Panc1 (cell line): ENCODE measurements at regions not wholly inside any gene's neighbourhood (a gene's known extent, or its start where the extent isn't known, plus 50 kb on each side); places are given as distances from the start of the nearest gene placed in this dataset.

Experiments used
- ATAC-seq: fragments of 200-7000 bp; cut with Tn5 transposase; 2 replicates; pipeline ENCODE4 v1.9.1; 2020; ENCODE audit warnings: mild to moderate bottlenecking, moderate library complexity
- BruUV-seq: library from RNA; stranded (reverse); fragments of 400-500 nt; replicated peaks from 2 replicates; lab custom pipeline; 2021; lab: Mats Ljungman, UMichigan
- CTCF ChIA-PET: fragments of 300-600 bp; sonication (Branson Sonifier 250); formaldehyde crosslinking; loops from one replicate; lab custom pipeline; 2022; ENCODE audit warnings: antibody characterized with exemption; lab: Charles Lee
- POLR2A ChIA-PET: fragments of 300-600 bp; sonication (Branson Sonifier 250); formaldehyde crosslinking; loops from one replicate; lab custom pipeline; 2022; ENCODE audit warnings: antibody characterized with exemption; lab: Charles Lee
- DNase-seq: peaks from one replicate; pipeline ENCODE4 v3.0.0-alpha.2; 2010; ENCODE audit warnings: low read depth, low spot score
- H3K27ac ChIP-seq: 2 replicates; pipeline ENCODE4 v1.5.1; 2011; ENCODE audit warnings: mild to moderate bottlenecking, low read length, inconsistent platforms
- H3K27me3 ChIP-seq: fragments of 200-500 bp; sonication (Bioruptor generic); 2 replicates; pipeline ENCODE4 v1.6.0; 2014; ENCODE audit warnings: low read length, inconsistent platforms; ENCODE audit not compliant: control insufficient read depth, insufficient read depth
- H3K36me3 ChIP-seq: fragments of 200-500 bp; sonication (Bioruptor generic); 2 replicates; pipeline ENCODE4 v1.5.1; 2014; ENCODE audit warnings: inconsistent platforms, mild to moderate bottlenecking, low read length, moderate library complexity; ENCODE audit not compliant: control insufficient read depth, insufficient read depth
- H3K4me1 ChIP-seq: 2 replicates; pipeline ENCODE4 v1.5.1; 2011; ENCODE audit warnings: inconsistent platforms, mild to moderate bottlenecking, low read length, moderate library complexity; ENCODE audit not compliant: control insufficient read depth, insufficient read depth
- H3K4me3 ChIP-seq, 2 experiments: 2 replicates each; pipeline ENCODE4 v1.5.1; 2011 to 2012; ENCODE audit warnings: low read depth in 2 of 2, low read length in 2 of 2, mild to moderate bottlenecking in 2 of 2, inconsistent platforms in 1 of 2, moderate library complexity in 1 of 2
- H3K9me3 ChIP-seq: fragments of 200-500 bp; sonication (Bioruptor generic); 2 replicates; pipeline ENCODE4 v1.5.1; 2014; ENCODE audit warnings: low read depth, mild to moderate bottlenecking, inconsistent platforms, low read length, moderate library complexity; ENCODE audit not compliant: control insufficient read depth, insufficient read depth
- POLR2AphosphoS5 ChIP-seq: IDR thresholded peaks from 2 replicates; pipeline ENCODE4 v1.6.1; 2012; ENCODE audit warnings: mild to moderate bottlenecking, low read depth, low read length, moderate library complexity
- SIN3A ChIP-seq: IDR thresholded peaks from 2 replicates; pipeline ENCODE4 v1.6.1; 2012; ENCODE audit warnings: low read depth, mild to moderate bottlenecking, low read length, moderate library complexity, borderline replicate concordance; ENCODE audit not compliant: insufficient read depth
- TCF7L2 ChIP-seq: IDR thresholded peaks from 2 replicates; pipeline ENCODE4 v1.6.1; 2011; ENCODE audit warnings: mild to moderate bottlenecking, low read depth, low read length, inconsistent platforms
- in situ Hi-C: cut with HindIII; loops from 2 replicates; pipeline ENCODE4 v1.10.0; 2016; ENCODE audit warnings: low sequenced_read_pairs, low pct_unique_long_range_greater_than_20kb
- intact Hi-C: fragments of 100-400 bp; cut with micrococcal nuclease; formaldehyde crosslinking; loops from one replicate; pipeline ENCODE4 v1.10.0; 2022; ENCODE audit not compliant: unreplicated experiment
- TF ChIP-seq, protein P1 (sequence below), 2 experiments: IDR thresholded peaks; 2 replicates each; pipeline ENCODE4 v1.6.1; 2011 to 2012; ENCODE audit warnings: low read depth in 2 of 2, control low read depth in 1 of 2, low read length in 1 of 2, mild to moderate bottlenecking in 1 of 2, moderate library complexity in 1 of 2; ENCODE audit not compliant: insufficient read depth in 1 of 2
- TF ChIP-seq, protein P2 (sequence below): fragments of 450-650 bp; IDR thresholded peaks from 2 replicates; pipeline ENCODE4 v1.5.1; 2017; ENCODE audit warnings: mild to moderate bottlenecking

DNA sequence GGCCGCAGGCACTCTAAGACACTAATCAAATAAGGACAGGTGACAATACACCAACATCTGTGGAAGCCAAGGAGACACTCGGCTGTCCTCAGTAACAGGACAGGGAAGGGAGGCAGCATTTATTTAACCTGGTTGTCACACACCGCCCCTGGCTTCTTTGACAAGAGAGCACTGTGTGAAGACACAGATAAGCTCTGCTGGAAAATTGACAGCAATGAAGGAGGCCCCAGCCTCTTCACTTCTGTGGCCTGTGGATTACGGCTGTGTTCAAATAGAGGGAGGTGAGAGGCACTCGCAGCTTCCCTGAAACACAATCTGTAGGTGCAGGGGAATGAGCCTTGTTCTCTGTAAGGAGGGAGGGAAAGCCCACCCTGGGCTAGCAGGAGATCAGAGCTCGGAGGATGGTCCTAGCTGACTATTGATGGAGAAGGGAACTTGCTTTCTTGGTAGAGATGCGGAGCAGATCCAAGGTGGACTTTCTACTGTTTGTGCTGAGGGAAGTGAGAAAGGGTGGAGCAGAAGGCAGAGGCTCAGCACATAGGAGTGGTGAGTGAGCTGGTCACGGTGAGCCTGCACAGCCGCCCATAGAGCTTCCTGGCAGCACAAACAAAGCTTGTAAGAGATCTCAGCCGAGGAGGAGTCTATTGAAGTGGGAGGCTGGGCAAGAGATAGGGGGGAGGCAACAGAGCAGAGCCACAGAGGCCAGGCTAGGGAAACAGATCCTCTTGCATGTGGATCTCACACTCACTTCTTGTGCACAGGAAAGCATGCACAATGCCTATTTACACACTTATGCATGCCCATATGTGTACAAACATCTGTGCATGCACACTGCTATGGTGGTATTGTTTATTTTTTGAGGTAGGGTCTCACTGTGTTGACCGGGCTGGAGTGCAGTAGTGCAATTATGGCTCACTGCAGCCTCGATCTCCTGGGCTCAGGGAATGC is 114.6 kb upstream of the THY1 start:
- in situ Hi-C loops = no loop called here
- POLR2A ChIA-PET = interaction anchor here (0.6 kb wide), 1 partner anchor 12 kb away, joined by 5 read pairs; no protein-coding TSS in a partner anchor
- H3K36me3 ChIP-seq = no peaks in the 10 kb centered on the region
- H3K27ac ChIP-seq = no peak overlapping the region
- H3K9me3 ChIP-seq = no peaks in the 10 kb centered on the region
- H3K27me3 ChIP-seq = peaks cover under 1% of the 10 kb centered on the region; the same call in 1 of the 2 replicates
- DNase-seq (no peak), ATAC-seq (no peak)
- TF ChIP-seq, protein P1, sequence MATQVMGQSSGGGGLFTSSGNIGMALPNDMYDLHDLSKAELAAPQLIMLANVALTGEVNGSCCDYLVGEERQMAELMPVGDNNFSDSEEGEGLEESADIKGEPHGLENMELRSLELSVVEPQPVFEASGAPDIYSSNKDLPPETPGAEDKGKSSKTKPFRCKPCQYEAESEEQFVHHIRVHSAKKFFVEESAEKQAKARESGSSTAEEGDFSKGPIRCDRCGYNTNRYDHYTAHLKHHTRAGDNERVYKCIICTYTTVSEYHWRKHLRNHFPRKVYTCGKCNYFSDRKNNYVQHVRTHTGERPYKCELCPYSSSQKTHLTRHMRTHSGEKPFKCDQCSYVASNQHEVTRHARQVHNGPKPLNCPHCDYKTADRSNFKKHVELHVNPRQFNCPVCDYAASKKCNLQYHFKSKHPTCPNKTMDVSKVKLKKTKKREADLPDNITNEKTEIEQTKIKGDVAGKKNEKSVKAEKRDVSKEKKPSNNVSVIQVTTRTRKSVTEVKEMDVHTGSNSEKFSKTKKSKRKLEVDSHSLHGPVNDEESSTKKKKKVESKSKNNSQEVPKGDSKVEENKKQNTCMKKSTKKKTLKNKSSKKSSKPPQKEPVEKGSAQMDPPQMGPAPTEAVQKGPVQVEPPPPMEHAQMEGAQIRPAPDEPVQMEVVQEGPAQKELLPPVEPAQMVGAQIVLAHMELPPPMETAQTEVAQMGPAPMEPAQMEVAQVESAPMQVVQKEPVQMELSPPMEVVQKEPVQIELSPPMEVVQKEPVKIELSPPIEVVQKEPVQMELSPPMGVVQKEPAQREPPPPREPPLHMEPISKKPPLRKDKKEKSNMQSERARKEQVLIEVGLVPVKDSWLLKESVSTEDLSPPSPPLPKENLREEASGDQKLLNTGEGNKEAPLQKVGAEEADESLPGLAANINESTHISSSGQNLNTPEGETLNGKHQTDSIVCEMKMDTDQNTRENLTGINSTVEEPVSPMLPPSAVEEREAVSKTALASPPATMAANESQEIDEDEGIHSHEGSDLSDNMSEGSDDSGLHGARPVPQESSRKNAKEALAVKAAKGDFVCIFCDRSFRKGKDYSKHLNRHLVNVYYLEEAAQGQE (IDR thresholded peaks at IDR 0.05; ENCODE audit: insufficient read depth in 1 of 2, low read depth in 2 of 2, low read length in 1 of 2) = no peak
- TF ChIP-seq, protein P2, sequence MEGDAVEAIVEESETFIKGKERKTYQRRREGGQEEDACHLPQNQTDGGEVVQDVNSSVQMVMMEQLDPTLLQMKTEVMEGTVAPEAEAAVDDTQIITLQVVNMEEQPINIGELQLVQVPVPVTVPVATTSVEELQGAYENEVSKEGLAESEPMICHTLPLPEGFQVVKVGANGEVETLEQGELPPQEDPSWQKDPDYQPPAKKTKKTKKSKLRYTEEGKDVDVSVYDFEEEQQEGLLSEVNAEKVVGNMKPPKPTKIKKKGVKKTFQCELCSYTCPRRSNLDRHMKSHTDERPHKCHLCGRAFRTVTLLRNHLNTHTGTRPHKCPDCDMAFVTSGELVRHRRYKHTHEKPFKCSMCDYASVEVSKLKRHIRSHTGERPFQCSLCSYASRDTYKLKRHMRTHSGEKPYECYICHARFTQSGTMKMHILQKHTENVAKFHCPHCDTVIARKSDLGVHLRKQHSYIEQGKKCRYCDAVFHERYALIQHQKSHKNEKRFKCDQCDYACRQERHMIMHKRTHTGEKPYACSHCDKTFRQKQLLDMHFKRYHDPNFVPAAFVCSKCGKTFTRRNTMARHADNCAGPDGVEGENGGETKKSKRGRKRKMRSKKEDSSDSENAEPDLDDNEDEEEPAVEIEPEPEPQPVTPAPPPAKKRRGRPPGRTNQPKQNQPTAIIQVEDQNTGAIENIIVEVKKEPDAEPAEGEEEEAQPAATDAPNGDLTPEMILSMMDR = no peak
- CTCF ChIA-PET = no interaction called here
- intact Hi-C loops = no loop called here
- no TSS peak for BruUV-seq
- no peak overlapping the region for H3K4me3 ChIP-seq
- H3K4me1 ChIP-seq = no peaks in the 10 kb centered on the region

- intact Hi-C loops (no loop called here), in situ Hi-C loops (no loop called here)
- CTCF ChIA-PET = no interaction called here
- TF ChIP-seq, protein P2 = no peak
- TF ChIP-seq TCF7L2 (no peak), SIN3A (no peak), POLR2AphosphoS5 (no peak)
- TF ChIP-seq, protein P1 (IDR thresholded peaks at IDR 0.05; ENCODE audit: insufficient read depth in 1 of 2, low read depth in 2 of 2, low read length in 1 of 2) = no peak
- H3K9me3 ChIP-seq = no peaks in the 10 kb centered on the region
- DNase-seq (no peak), ATAC-seq (no peak)
- H3K27me3 ChIP-seq = peaks cover 2% of the 10 kb centered on the region; the same call in 1 of the 2 replicates
- BruUV-seq = no TSS peak
- no peak overlapping the region for H3K4me3 ChIP-seq
- H3K4me1 ChIP-seq = no peaks in the 10 kb centered on the region
- H3K36me3 ChIP-seq = no peaks in the 10 kb centered on the region
- no peak overlapping the region for H3K27ac ChIP-seq
- POLR2A ChIA-PET = no interaction called here
Measured at GRCh38 chr11:119536801-119537200, 113.8 kb upstream of the THY1 start.
